Psoas muscle (tissue), 7 donors: ENCODE measurements at regions not wholly inside any gene's neighbourhood (a gene's known extent, or its start where the extent isn't known, plus 50 kb on each side); places are given as distances from the start of the nearest gene placed in this dataset.
"Not testable (repeated sequence)": the region's sequence is repeated elsewhere in the genome, so short reads cannot be mapped to it uniquely, and the experiment has no call there.

ENCODE experiments used
- ATAC-seq, 4 donors: fragments of 200-7000 bp; cut with Tn5 transposase; one replicate each; pipeline ENCODE4 v1.9.1; 2020; ENCODE audit warnings: moderate library complexity in 3 of 4, mild to moderate bottlenecking in 2 of 4
- DNase-seq, 2 donors: peaks; one replicate each; pipeline ENCODE4 v3.0.0-alpha.2; 2020
- H3K27ac ChIP-seq: fragments of 200-600 bp; one replicate; pipeline ENCODE4 v1.8.0; 2022
- H3K27me3 ChIP-seq, 3 donors: fragments of 200-600 bp in 1 of 3; one replicate each; pipeline versions ENCODE4 v1.6.1 to v1.8.0; 2013 to 2022; ENCODE audit warnings: low read length in 2 of 3, mild to moderate bottlenecking in 2 of 3, moderate library complexity in 1 of 3; ENCODE audit not compliant: insufficient read depth in 3 of 3
- H3K36me3 ChIP-seq, 2 donors: fragments of 200-600 bp in 1 of 2; one replicate each; pipeline versions ENCODE4 v1.6.1 to v1.8.0; 2013 to 2022; ENCODE audit warnings: low read depth in 1 of 2, mild to moderate bottlenecking in 1 of 2, moderate library complexity in 1 of 2; ENCODE audit not compliant: insufficient read depth in 1 of 2
- H3K4me1 ChIP-seq: fragments of 200-600 bp; one replicate; pipeline ENCODE4 v1.8.0; 2022
- H3K4me3 ChIP-seq: fragments of 200-600 bp; one replicate; pipeline ENCODE4 v1.8.0; 2022; ENCODE audit warnings: mild to moderate bottlenecking
- H3K9me3 ChIP-seq: fragments of 200-600 bp; one replicate; pipeline ENCODE4 v1.8.0; 2022
- WGBS, 3 donors: extraction: QIAGEN DNeasy Blood & Tissue Kit; methylation state at CpG; one replicate each; pipeline versions ENCODE4 v1.1.6 to v1.1.7; 2013; 5-methylcytosine and 5-hydroxymethylcytosine counted together
- intact Hi-C, 2 donors: fragments of 100-400 bp; cut with DNase I; formaldehyde crosslinking; loops; one replicate each; pipeline versions ENCODE4 v1.11.0 to v1.14.2; 2022
- TF ChIP-seq, protein P1 (sequence below): fragments of 200-600 bp; IDR thresholded peaks from one replicate; pipeline ENCODE4 v1.8.0; 2022; ENCODE audit warnings: antibody characterized with exemption
- donor health status: healthy with polysubstance abuse.
- donor health status: DM: no; HTN: no; CAD: no; lungs with moderate emphysema.
- donor health status: Bipolar disorder and iron deficiency.
- donor health status: healthy.
- donor health status: DM: yes; HTN: yes; CAD: no.
- donor health status: DM: no; HTN: no; CAD: no.
- donor health status: DM: yes; HTN: yes; CAD: no.

DNA sequence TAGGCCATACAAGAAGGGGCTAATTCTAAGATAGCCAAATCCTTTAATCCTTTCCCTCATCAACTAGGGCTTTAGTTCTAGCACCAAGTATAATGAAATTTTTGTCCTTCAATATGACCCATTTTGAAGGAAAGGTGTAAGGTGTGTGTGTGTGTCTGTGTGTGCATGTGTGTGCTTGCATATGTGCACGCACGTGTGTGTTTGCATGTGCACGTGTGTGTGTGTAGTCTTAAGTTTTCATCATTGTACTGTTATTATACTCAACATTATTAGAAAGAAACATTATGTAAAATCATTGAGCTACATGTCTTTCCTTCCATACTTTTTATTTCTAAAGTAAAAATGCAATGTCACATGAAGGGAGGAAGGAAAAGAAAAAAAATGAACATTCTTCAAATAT lies 547.7 kb downstream of the FAM181B start:
- 87 to 92% (median 87%) methylated on average over 3 of the region's 3 CpGs for WGBS, 3 donors
- DNase-seq, result no peak
- intact Hi-C loops, result no loop called here

DNA sequence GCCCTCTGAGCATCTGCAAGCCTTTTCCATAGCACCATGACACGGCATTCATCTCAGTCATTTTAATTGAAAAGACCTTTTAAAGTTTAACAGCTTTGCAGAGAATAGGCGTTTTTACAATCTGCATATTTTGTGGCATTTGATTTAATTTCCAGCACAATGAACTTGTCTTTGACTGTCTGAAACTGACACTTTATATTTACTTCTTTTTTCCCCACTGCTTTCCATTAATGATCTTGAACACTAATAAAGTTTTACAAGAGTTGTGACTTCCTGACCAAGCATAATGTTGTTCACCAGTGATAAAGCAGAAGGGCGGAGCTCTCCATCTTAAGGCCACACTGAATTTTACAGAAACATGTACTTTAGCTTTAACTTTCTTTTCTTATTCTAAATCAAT lies 548.7 kb downstream of the FAM181B start:
- TF ChIP-seq, protein P1, sequence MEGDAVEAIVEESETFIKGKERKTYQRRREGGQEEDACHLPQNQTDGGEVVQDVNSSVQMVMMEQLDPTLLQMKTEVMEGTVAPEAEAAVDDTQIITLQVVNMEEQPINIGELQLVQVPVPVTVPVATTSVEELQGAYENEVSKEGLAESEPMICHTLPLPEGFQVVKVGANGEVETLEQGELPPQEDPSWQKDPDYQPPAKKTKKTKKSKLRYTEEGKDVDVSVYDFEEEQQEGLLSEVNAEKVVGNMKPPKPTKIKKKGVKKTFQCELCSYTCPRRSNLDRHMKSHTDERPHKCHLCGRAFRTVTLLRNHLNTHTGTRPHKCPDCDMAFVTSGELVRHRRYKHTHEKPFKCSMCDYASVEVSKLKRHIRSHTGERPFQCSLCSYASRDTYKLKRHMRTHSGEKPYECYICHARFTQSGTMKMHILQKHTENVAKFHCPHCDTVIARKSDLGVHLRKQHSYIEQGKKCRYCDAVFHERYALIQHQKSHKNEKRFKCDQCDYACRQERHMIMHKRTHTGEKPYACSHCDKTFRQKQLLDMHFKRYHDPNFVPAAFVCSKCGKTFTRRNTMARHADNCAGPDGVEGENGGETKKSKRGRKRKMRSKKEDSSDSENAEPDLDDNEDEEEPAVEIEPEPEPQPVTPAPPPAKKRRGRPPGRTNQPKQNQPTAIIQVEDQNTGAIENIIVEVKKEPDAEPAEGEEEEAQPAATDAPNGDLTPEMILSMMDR, result no peak
- no peak overlapping the region for H3K4me3 ChIP-seq
- H3K27me3 ChIP-seq, result no peaks in the 10 kb centered on the region
- intact Hi-C loops, result no loop called here
- 73 to 75% (median 74%) methylated on average over 3 of the region's 3 CpGs for WGBS, 3 donors
- no peak overlapping the region for H3K27ac ChIP-seq
- DNase-seq (no peak), ATAC-seq (no peak)
- no peaks in the 10 kb centered on the region for H3K36me3 ChIP-seq
- H3K9me3 ChIP-seq, result no peaks in the 10 kb centered on the region
- H3K4me1 ChIP-seq, result no peaks in the 10 kb centered on the region

More for the DNA sequence above, 547.7 kb downstream of the FAM181B start:
- no peaks in the 10 kb centered on the region for H3K27me3 ChIP-seq
- no peaks in the 10 kb centered on the region for H3K4me1 ChIP-seq
- H3K27ac ChIP-seq, result no peak overlapping the region
- H3K9me3 ChIP-seq, result no peaks in the 10 kb centered on the region
- ATAC-seq, result no peak
- H3K36me3 ChIP-seq, result no peaks in the 10 kb centered on the region
- no peak overlapping the region for H3K4me3 ChIP-seq
- TF ChIP-seq, protein P1, result no peak

DNA sequence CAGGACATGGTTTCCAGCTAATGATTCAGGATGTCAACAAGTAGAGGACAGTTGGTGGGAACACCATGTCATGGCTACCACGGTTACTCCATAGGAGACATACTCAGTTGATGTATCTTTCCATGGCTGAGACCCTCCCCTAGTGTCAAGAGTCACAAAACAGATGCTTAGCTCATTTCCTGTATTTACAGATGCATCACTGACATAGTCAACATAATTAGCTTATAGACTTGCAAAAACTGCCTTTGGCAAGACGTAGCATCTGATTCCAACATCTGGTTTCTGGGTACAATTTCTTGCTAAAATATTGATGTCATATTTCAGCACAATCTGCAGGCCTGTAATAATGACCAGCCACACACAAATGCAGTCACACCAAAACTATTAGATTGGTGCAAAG lies 550.3 kb downstream of the FAM181B start:
- intact Hi-C loops, result no loop called here

DNA sequence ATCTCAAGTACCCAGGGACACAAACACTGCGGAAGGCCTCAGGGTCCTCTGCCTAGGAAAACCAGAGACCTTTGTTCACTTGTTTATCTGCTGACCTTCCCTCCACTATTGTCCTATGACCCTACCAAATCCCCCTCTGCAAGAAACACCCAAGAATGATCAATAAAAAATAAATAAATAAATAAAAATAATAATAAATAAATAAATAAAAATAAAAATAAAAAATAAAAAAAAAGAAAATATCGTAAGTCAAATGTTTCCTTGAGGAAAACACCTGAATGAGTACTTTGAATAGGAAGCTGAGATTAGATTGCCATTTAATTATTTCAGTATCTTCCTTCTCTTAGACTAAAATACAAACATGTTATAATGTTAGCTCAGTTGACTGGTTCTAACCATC lies 551.0 kb downstream of the FAM181B start:
- H3K9me3 ChIP-seq, DNase-seq, H3K36me3 ChIP-seq, H3K27ac ChIP-seq, ATAC-seq, H3K4me3 ChIP-seq, H3K4me1 ChIP-seq, intact Hi-C loops, H3K27me3 ChIP-seq: not testable (repeated sequence)
- 88 to 94% (median 89%) methylated on average over 1 to 2 of the region's 2 CpGs for WGBS, 3 donors

More for the DNA sequence above, 550.3 kb downstream of the FAM181B start:
- ATAC-seq (no peak), DNase-seq (no peak)
- H3K4me1 ChIP-seq, result no peaks in the 10 kb centered on the region
- H3K27me3 ChIP-seq, result no peaks in the 10 kb centered on the region
- WGBS, 3 donors, result 44 to 54% (median 50%) methylated on average over 2 of the region's 2 CpGs
- H3K27ac ChIP-seq, result no peak overlapping the region
- H3K9me3 ChIP-seq, result no peaks in the 10 kb centered on the region
- no peak overlapping the region for H3K4me3 ChIP-seq
- H3K36me3 ChIP-seq, result no peaks in the 10 kb centered on the region
- TF ChIP-seq, protein P1, result no peak

DNA sequence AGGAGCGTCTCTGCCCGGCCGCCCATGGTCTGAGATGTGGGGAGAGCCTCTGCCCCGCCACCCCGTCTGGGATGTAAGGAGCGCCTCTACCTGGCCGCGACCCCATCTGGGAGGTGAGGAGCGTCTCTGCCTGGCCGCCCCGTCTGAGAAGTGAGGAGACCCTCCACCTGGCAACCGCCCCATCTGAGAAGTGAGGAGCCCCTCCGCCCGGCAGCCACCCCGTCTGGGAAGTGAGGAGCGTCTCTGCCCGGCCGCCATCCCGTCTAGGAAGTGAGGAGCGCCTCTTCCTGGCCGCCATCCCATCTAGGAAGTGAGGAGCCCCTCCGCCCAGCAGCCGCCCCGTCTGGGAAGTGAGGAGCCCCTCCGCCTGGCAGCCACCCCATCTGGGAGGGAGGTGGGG lies 551.9 kb downstream of the FAM181B start:
- H3K27me3 ChIP-seq, H3K9me3 ChIP-seq, ATAC-seq, intact Hi-C loops, H3K4me1 ChIP-seq, H3K27ac ChIP-seq, H3K4me3 ChIP-seq, H3K36me3 ChIP-seq, DNase-seq: not testable (repeated sequence)
- WGBS, 3 donors, result 90 to 96% (median 92%) methylated on average over 17 to 25 of the region's 25 CpGs

DNA sequence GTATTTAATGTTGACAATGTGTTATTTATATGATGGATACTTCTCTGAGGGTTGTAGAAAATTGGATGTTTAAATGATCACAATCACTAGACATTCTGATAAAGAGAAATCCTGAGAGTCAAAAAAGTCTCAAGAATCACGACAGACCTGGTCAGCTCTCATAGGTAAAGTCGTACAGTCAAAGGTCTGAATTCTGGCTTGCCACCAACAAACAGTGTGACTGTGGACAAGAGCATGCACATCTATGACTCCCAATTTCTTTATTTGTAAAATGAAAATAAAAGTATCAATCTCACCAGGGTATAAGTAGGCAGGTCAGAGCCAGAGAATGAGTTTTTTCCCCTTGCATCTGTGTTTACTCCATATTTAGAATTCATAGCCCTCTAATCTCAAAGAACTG lies 556.7 kb downstream of the FAM181B start:
- intact Hi-C loops, result no loop called here
- TF ChIP-seq, protein P1, result no peak
- no peak for DNase-seq

More for the DNA sequence above, 556.7 kb downstream of the FAM181B start:
- H3K9me3 ChIP-seq, result no peaks in the 10 kb centered on the region
- no peaks in the 10 kb centered on the region for H3K4me1 ChIP-seq
- WGBS, 3 donors, result 88 to 91% (median 88%) methylated on average over 2 of the region's 2 CpGs
- H3K27me3 ChIP-seq, result no peaks in the 10 kb centered on the region
- no peak for ATAC-seq
- no peak overlapping the region for H3K27ac ChIP-seq
- no peak overlapping the region for H3K4me3 ChIP-seq
- no peaks in the 10 kb centered on the region for H3K36me3 ChIP-seq
